Activated CD4-positive, alpha-beta T cell treated with anti-CD3 and anti-CD28 coated beads for 4 hours (primary cell): ENCODE measurements at regions not wholly inside any gene's neighbourhood (a gene's known extent, or its start where the extent isn't known, plus 50 kb on each side); places are given as distances from the start of the nearest gene placed in this dataset.
"Not testable (repeated sequence)": the region's sequence is repeated elsewhere in the genome, so short reads cannot be mapped to it uniquely, and the experiment has no call there.

Experiments used
- DNase-seq, 2 donors: peaks; one replicate each; pipeline ENCODE4 v3.0.0-alpha.2; 2020

GRCh38 chr2:19646987-19647386 is 254.8 kb downstream of the TTC32 start:
- no peak for DNase-seq

GRCh38 chr2:19644763-19645162 is 257.0 kb downstream of the TTC32 start:
- no peak for DNase-seq

- no peak for DNase-seq
These were observed 258.7 kb downstream of the TTC32 start for GRCh38 chr2:19643117-19643518.

GRCh38 chr2:19642501-19642900 is 259.3 kb downstream of the TTC32 start:
- no peak for DNase-seq

GRCh38 chr2:19635951-19636510 is 265.8 kb downstream of the TTC32 start:
- no peak for DNase-seq

GRCh38 chr2:19632403-19632991 is 269.3 kb downstream of the TTC32 start:
- no peak for DNase-seq

- DNase-seq: no peak
These were observed 269.9 kb downstream of the TTC32 start for GRCh38 chr2:19631871-19632270.

- DNase-seq: no peak
These were observed 270.9 kb downstream of the TTC32 start for GRCh38 chr2:19630921-19631320.

- DNase-seq: no peak
These were observed 268.9 kb upstream of the OSR1 start for GRCh38 chr2:19627359-19627758.

- no peak for DNase-seq
These were observed 265.1 kb upstream of the OSR1 start for GRCh38 chr2:19623488-19623887.

- DNase-seq: no peak
These were observed 258.9 kb upstream of the OSR1 start for GRCh38 chr2:19617257-19617848.

GRCh38 chr2:19615402-19615801 is 257.0 kb upstream of the OSR1 start:
- not testable (repeated sequence) for DNase-seq

- no peak for DNase-seq
These were observed 255.6 kb upstream of the OSR1 start for GRCh38 chr2:19614066-19614465.

GRCh38 chr2:19611491-19612332 is 253.3 kb upstream of the OSR1 start:
- DNase-seq: no peak

GRCh38 chr2:19609266-19609665 is 250.8 kb upstream of the OSR1 start:
- no peak for DNase-seq

GRCh38 chr2:19607931-19608771 is 249.7 kb upstream of the OSR1 start:
- no peak for DNase-seq

- no peak for DNase-seq
These were observed 249.0 kb upstream of the OSR1 start for GRCh38 chr2:19607400-19607799.

GRCh38 chr2:19600982-19601381 is 242.6 kb upstream of the OSR1 start:
- no peak for DNase-seq

- no peak for DNase-seq
These were observed 242.1 kb upstream of the OSR1 start for GRCh38 chr2:19600506-19600905.

GRCh38 chr2:19598971-19599370 is 240.5 kb upstream of the OSR1 start:
- DNase-seq: no peak

- no peak for DNase-seq
These were observed 233.8 kb upstream of the OSR1 start for GRCh38 chr2:19592197-19592596.

GRCh38 chr2:19589791-19590190 is 231.4 kb upstream of the OSR1 start:
- no peak for DNase-seq

- no peak for DNase-seq
These were observed 222.4 kb upstream of the OSR1 start for GRCh38 chr2:19580830-19581229.
